Esophagus (tissue), 2 donors: ENCODE measurements at regions not wholly inside any gene's neighbourhood (a gene's known extent, or its start where the extent isn't known, plus 50 kb on each side); places are given as distances from the start of the nearest gene placed in this dataset.

Experiments used
- H3K27ac ChIP-seq, 2 donors: one replicate each; pipeline ENCODE4 v1.5.1; 2013; ENCODE audit warnings: low read depth in 2 of 2, mild to moderate bottlenecking in 2 of 2, inconsistent platforms in 1 of 2, low read length in 1 of 2, moderate library complexity in 1 of 2
- H3K27me3 ChIP-seq, 2 donors: one replicate each; pipeline ENCODE4 v1.6.1; 2013; ENCODE audit warnings: low read length in 2 of 2, control low read depth in 1 of 2, mild to moderate bottlenecking in 1 of 2; ENCODE audit not compliant: insufficient read depth in 2 of 2, control insufficient read depth in 1 of 2
- H3K36me3 ChIP-seq, 2 donors: one replicate each; pipeline ENCODE4 v1.6.1; 2013; ENCODE audit warnings: low read length in 1 of 2; ENCODE audit not compliant: control insufficient read depth in 2 of 2, insufficient read depth in 2 of 2
- H3K4me1 ChIP-seq, 2 donors: one replicate each; pipeline ENCODE4 v1.6.1; 2013; ENCODE audit warnings: low read length in 1 of 2; ENCODE audit not compliant: control insufficient read depth in 2 of 2, insufficient read depth in 2 of 2
- H3K4me3 ChIP-seq, 2 donors: one replicate each; pipeline ENCODE4 v1.5.1; 2013; ENCODE audit warnings: low read length in 2 of 2, mild to moderate bottlenecking in 2 of 2, low read depth in 1 of 2, moderate library complexity in 1 of 2
- H3K9me3 ChIP-seq, 2 donors: one replicate each; pipeline ENCODE4 v1.6.1; 2013; ENCODE audit warnings: mild to moderate bottlenecking in 2 of 2, low read depth in 1 of 2, low read length in 1 of 2, moderate library complexity in 1 of 2; ENCODE audit not compliant: control insufficient read depth in 2 of 2, insufficient read depth in 1 of 2
- WGBS, 2 donors: extraction: QIAGEN DNeasy Blood & Tissue Kit; methylation state at CpG; one replicate each; pipeline ENCODE4 v1.1.7; 2013; 5-methylcytosine and 5-hydroxymethylcytosine counted together
- donor health status: healthy with polysubstance abuse.
- donor health status: Bipolar disorder and iron deficiency.

- no peaks in the 10 kb centered on the region for H3K9me3 ChIP-seq
- H3K27ac ChIP-seq, result no peak overlapping the region
- H3K4me3 ChIP-seq, result no peak overlapping the region
- H3K36me3 ChIP-seq, result no peaks in the 10 kb centered on the region
- no peaks in the 10 kb centered on the region for H3K4me1 ChIP-seq
- H3K27me3 ChIP-seq, result no peaks in the 10 kb centered on the region
These were observed 433.0 kb downstream of the ZEB2 start for GRCh38 chr2:144086965-144087364.

GRCh38 chr2:144085016-144085415 lies 434.9 kb downstream of the ZEB2 start:
- H3K27ac ChIP-seq, result no peak overlapping the region
- H3K4me3 ChIP-seq, result no peak overlapping the region
- no peaks in the 10 kb centered on the region for H3K4me1 ChIP-seq
- H3K27me3 ChIP-seq, result no peaks in the 10 kb centered on the region
- H3K9me3 ChIP-seq, result no peaks in the 10 kb centered on the region
- H3K36me3 ChIP-seq, result no peaks in the 10 kb centered on the region
- WGBS, 2 donors, result 89 to 90% methylated on average over 3 of the region's 3 CpGs

GRCh38 chr2:144084114-144084661 lies 435.7 kb downstream of the ZEB2 start:
- Histone ChIP-seq H3K36me3 (no peaks in the 10 kb centered on the region), H3K9me3 (no peaks in the 10 kb centered on the region), H3K4me1 (no peaks in the 10 kb centered on the region), H3K27me3 (no peaks in the 10 kb centered on the region), H3K4me3 (no peak overlapping the region), H3K27ac (no peak overlapping the region)
- 83 to 85% methylated on average over 2 of the region's 2 CpGs for WGBS, 2 donors

- Histone ChIP-seq H3K4me3 (no peak overlapping the region), H3K36me3 (no peaks in the 10 kb centered on the region), H3K27me3 (no peaks in the 10 kb centered on the region), H3K4me1 (no peaks in the 10 kb centered on the region), H3K27ac (no peak overlapping the region), H3K9me3 (no peaks in the 10 kb centered on the region)
- WGBS, 2 donors, result 97 to 100% methylated on average over 1 of the region's 1 CpG
These were observed 436.7 kb downstream of the ZEB2 start for GRCh38 chr2:144083211-144083610.

DNA sequence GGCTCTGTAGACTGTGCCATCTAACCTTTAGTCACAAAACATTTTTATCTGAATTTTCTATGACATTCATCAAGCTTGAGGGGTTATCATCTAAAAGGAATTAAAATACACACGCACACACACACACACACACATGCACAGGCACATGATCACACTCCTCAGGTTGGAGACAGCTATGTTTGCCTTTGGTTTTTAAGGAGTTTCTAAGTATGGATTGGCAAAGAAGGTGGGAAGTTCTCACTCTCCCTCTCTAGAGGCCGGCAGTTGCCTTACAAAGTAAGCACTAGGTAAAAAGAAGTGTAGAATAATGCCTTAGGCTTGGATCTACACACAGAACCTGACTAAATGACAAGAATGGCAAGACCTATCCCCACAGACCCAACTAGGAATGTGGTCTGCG lies 437.1 kb downstream of the ZEB2 start:
- Histone ChIP-seq H3K27ac (no peak overlapping the region), H3K36me3 (no peaks in the 10 kb centered on the region), H3K27me3 (no peaks in the 10 kb centered on the region), H3K9me3 (no peaks in the 10 kb centered on the region), H3K4me3 (no peak overlapping the region), H3K4me1 (no peaks in the 10 kb centered on the region)
- WGBS, 2 donors, result 97% methylated on average over 3 of the region's 3 CpGs

DNA sequence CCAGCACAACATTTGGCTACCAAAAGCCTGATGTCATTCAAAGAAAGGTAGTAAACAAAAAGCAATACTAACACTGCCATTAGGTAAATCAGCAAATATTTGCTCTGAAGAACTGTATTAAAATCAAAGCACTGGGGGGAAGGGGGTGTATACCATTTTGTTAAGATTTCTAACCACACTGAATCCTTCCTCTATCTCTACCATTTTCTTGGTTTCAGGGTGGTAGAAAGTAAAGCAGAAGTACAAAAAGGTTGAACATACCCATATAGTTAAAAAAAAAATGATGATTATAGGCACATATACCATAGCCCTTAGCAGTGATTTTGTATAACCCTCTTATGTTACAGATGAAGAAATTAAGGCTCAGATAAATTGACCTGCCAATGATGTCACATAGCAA lies 437.6 kb downstream of the ZEB2 start:
- H3K9me3 ChIP-seq, result no peaks in the 10 kb centered on the region
- H3K4me3 ChIP-seq, result no peak overlapping the region
- H3K36me3 ChIP-seq, result no peaks in the 10 kb centered on the region
- H3K27ac ChIP-seq, result no peak overlapping the region
- H3K27me3 ChIP-seq, result no peaks in the 10 kb centered on the region
- no peaks in the 10 kb centered on the region for H3K4me1 ChIP-seq

GRCh38 chr2:144081272-144081671 lies 438.6 kb downstream of the ZEB2 start:
- H3K27ac ChIP-seq, result no peak overlapping the region
- H3K4me3 ChIP-seq, result no peak overlapping the region
- WGBS, 2 donors, result 88 to 89% methylated on average over 2 of the region's 2 CpGs
- no peaks in the 10 kb centered on the region for H3K36me3 ChIP-seq
- H3K9me3 ChIP-seq, result no peaks in the 10 kb centered on the region
- H3K27me3 ChIP-seq, result no peaks in the 10 kb centered on the region
- H3K4me1 ChIP-seq, result no peaks in the 10 kb centered on the region

DNA sequence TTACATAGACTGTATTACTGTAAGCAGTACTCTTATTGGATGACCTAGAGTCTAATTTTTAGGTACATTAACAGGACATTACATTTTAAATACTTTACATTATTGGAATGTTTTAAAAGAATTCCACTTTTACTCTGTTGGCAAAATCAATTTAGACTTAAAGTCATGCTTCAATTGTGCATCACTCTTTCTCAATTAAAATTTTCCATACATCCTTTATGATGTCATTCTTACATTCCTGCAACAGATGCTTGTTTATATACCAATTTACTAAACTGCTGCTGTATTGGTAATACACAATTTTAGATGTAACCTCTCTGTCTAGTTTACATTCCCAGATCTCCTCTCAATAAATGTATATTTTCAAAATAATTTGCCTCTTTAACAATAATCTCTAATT lies 440.1 kb downstream of the ZEB2 start:
- Histone ChIP-seq H3K27ac (no peak overlapping the region), H3K4me1 (no peaks in the 10 kb centered on the region), H3K27me3 (no peaks in the 10 kb centered on the region), H3K9me3 (no peaks in the 10 kb centered on the region), H3K36me3 (no peaks in the 10 kb centered on the region), H3K4me3 (no peak overlapping the region)

DNA sequence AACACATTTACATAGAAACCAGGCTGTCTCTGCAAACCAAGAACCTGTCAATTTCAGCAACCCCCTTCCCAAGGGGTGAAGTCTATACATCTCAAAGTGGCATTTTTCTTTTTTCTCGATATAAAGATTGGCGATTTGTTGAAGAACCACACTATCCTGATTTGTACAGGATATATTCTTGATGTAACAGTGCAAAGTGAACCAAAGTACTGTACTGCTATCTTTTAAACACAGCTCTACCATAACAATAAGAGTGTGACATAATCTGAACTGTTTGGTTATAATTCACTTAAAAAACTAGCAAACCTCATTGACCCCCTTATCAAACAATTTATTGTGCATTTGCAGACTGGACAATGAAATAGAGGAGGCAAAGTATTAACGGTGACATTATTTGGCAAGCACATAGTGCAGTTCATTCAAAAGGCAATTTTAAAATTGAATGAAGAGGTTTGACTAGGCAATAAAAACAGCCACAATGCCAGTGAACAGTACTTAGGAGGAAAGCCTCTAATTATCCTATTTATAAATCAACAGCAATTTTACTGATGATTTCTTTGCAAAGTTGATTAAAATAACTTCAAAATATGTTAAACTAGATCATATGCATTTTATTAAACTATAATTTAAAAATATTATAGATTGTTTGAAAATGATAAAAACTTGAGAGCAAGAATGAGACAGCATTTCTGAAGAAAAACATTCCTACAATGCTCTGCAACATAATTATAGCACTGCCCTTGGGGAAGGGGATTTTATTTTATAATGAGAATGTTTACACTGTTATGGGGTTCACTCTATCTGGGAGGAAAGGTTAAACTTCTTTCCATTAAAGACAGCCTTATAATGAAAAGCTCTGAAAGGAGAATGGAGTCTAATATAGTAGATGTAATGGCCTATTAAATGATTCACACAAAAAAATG lies 440.9 kb downstream of the ZEB2 start:
- H3K27ac ChIP-seq, result no peak overlapping the region
- no peaks in the 10 kb centered on the region for H3K9me3 ChIP-seq
- H3K4me1 ChIP-seq, result no peaks in the 10 kb centered on the region
- H3K27me3 ChIP-seq, result no peaks in the 10 kb centered on the region
- no peak overlapping the region for H3K4me3 ChIP-seq
- WGBS, 2 donors, result 73 to 77% methylated on average over 3 of the region's 3 CpGs
- H3K36me3 ChIP-seq, result no peaks in the 10 kb centered on the region

- H3K27ac ChIP-seq, result no peak overlapping the region
- no peaks in the 10 kb centered on the region for H3K9me3 ChIP-seq
- H3K4me1 ChIP-seq, result no peaks in the 10 kb centered on the region
- no peak overlapping the region for H3K4me3 ChIP-seq
- no peaks in the 10 kb centered on the region for H3K27me3 ChIP-seq
- H3K36me3 ChIP-seq, result no peaks in the 10 kb centered on the region
These were observed 441.8 kb downstream of the ZEB2 start for GRCh38 chr2:144078106-144078505.
